Neural cell (in vitro differentiated cells): ENCODE measurements at regions not wholly inside any gene's neighbourhood (a gene's known extent, or its start where the extent isn't known, plus 50 kb on each side); places are given as distances from the start of the nearest gene placed in this dataset.

Experiments
- small RNA-seq, 3 experiments: library from RNA; depleted of rRNA; stranded (forward); fragments of <200 nt; gene quantifications; one replicate each; pipeline ENCODE3, GENCODE V24; 2012

Small RNA genes lying in the stretch of these regions (small RNA-seq; reads per million reads assigned to genes)
- 0 reads per million in 3 experiments for gene AC096577.2
- 0 reads per million in 3 experiments for gene RNU6-351P
